T-helper 2 cell (primary cell): ENCODE measurements at regions not wholly inside any gene's neighbourhood (a gene's known extent, or its start where the extent isn't known, plus 50 kb on each side); places are given as distances from the start of the nearest gene placed in this dataset.

Source experiments
- DNase-seq, 5 experiments: peaks; one replicate each; pipeline versions ENCODE4 v3.0.0 to v3.0.0-alpha.2; 2012 to 2022

- DNase-seq = no peak
Observed at GRCh38 chr22:49564666-49565515, 262.8 kb downstream of the BRD1 start.

DNA sequence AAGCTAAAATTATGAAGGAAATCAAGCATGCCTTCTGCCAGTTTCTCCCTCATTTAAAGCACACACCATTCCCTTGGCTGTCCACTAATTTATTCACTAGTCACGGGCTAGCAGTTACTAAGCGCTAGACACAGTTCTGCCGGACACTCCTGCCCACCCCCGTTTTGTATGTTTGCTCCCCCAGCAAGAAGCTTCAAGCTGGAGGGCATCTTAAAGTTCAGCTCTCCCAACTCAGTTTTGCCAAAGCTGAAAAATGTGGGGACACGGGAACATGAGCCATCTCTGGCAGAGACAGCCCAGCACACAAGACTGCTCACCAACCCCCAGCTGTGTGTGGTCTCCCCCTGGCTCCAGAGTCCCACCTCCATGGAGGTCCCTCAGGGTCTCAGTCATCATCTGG lies 263.6 kb downstream of the BRD1 start:
- DNase-seq = no peak

- no peak for DNase-seq
Observed at GRCh38 chr22:49562685-49563249, 264.9 kb downstream of the BRD1 start.

DNA sequence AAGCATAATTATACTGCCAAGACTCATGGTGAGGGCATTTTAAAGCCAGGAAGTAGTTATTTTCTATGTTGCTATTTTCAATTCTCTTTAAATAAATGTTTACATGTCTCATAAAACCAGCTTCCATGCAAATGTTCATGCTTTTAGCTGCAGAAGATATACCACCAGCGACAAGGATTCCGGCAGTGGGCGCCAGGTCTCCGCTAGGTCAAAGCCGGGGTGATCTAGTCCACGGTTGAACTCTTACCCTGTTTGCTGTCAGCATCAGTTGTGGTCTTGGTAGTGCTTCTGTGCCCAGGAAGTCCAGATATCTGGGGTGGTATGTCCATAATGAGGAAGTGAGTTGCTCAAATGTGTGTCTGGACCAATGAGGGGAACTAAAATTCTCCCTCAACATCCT lies 265.7 kb downstream of the BRD1 start:
- DNase-seq = no peak

DNA sequence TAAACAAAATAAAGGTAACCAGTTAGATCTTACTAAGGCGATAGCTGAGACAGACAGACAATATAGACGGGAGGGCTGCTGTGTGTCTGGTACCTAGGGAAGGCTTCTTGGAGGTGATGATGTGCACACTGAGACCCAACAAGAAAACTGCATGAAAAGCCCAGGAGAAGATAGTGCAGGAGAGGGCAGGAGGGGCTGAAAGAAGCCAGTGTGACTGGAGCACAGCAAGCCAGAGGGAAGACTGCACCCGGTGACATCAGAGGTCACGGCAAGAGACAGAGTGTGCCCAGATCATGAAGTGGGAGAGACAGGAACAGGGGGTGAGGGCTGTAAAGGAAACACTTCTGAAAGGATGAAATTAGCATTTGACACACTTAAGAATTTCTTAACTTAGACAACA lies 266.3 kb downstream of the BRD1 start:
- no peak for DNase-seq

- DNase-seq = no peak
Observed at GRCh38 chr22:49555526-49555925, 272.1 kb downstream of the BRD1 start.

- no peak for DNase-seq
Observed at GRCh38 chr22:49554741-49555140, 272.9 kb downstream of the BRD1 start.

- no peak for DNase-seq
Observed at GRCh38 chr22:49554296-49554625, 273.4 kb downstream of the BRD1 start.

DNA sequence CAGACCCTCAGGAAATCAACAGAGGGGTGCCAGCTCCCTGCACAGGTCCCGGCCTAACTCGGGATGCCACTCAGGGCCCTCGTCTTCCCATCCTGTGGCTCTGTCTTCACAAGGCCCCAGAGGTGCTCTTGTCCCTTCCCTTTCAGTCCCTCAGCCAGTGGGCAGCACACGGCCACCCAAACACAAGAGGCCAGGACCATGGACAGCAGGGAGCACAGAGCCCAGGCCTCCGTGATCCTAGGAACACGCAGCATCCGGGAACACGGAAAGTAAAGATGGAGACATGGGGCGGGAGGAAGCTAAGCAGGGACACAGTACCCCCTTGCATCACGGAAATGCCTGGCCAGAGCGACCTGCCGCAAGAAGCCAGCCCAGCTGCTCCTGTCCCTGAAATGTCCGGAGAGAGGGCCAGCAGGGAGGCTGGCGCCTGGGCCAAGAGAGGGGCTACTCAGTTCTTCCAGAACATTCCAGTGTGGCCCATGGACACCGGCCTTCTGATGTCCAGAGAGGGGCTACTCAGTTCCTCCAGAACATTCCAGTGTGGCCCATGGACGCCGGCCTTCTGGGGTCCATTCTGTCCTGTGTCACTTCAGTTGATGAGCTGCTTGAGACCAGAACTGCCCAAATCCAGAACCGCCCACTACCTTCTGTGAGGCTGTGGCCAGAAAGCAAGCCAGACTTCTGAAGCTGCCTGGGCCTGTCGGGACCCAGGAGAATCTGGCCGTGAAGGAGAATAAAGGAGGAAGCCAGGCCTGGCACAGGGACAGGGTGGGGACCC lies 274.0 kb downstream of the BRD1 start:
- no peak for DNase-seq

- no peak for DNase-seq
Observed at GRCh38 chr22:49553076-49553475, 274.6 kb downstream of the BRD1 start.

DNA sequence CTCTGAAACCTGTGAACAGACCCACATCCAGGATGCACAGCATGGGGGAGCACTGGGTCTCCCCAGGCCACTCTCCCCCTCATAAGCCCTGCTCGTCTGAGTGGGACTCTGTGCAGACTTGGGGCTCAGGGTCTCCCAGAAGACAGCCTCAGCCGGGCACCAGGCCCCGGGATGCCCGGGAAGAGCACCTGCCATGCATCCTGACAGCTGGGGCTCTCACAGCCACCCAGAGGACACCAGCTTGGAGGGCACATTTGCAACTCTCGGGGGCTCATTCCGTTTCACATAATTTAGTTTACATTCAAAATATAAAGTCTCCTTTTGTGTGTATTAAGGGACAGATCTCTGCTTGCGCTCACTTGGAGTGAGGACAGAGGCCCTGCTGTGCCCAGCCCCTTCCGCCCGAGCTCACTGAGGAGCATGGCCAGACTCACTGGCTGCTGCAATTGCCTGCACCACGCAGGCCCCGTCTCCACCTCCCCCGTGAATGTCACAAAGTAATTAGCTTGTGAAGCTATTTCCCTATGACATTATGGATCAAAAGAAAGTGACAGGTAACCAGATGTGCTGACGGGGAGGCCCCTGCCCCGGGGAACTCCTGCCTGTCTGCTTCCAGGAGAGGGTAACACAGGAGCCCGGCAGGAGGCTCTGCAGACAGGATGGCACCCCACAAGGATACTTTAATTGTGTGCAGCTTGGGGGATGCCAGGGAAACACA lies 275.6 kb downstream of the BRD1 start:
- DNase-seq = no peak

DNA sequence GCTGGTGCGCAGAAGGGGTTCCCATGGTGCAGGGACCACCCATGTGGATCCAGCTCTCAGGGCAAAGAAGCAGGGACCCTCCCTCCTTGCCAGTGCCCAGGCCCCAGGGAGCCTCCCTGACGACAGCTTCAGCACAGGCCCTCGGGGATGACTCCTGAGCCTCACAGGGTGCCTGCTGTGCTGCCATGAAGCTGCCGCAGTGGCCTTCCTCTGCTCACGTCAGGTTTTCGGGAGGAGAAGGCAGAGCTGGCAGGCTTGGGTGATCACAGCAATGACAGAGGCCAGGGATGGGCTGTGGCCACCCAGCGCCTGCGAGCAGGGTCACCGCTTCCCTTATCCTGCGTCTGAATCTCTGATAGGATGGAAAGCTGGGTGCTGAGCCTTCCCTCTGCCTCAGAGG lies 276.2 kb downstream of the BRD1 start:
- DNase-seq = no peak

DNA sequence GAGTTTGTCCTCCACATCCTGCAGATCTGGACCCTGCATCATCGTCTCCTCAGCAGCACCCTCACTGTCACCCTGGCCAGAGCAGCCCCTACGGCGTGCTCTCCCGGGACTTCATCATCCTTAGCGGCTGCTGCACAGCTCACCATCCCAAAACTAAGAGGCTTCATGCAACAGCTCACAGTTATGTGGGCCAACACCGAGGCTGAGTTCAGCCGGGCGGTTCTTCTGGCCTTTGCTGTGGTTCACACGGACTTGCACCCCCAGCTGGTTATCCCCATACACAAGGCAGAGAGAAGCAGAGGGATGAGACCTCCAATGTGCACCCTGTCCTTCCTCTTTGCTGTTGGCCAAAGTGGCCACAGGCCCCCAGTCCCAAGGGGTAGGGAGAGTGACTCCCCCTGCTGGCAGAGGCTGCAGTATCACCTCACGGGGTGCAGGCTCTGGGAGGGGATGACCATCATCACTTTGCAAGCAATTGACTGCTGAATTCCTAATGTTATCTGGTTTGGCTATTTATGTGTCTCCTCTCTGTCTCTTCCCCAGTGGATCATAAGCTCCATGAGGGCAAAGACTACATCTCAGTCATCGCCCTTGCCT lies 276.8 kb downstream of the BRD1 start:
- DNase-seq = no peak

DNA sequence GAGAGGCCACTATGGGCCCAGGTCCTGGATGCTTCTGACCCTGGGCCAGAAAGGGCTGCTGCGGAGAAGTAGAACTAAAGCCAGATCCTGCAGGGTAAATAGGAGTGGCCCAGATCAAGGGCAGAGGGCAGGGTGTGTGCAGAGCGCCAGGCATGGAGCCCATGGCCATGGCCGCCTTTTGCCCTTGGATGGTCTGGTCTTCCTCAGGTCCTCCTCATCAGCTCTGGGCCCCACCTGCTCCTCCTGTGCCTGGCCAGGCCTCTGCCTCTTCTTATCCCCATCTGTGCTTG lies 277.6 kb downstream of the BRD1 start:
- DNase-seq = no peak

DNA sequence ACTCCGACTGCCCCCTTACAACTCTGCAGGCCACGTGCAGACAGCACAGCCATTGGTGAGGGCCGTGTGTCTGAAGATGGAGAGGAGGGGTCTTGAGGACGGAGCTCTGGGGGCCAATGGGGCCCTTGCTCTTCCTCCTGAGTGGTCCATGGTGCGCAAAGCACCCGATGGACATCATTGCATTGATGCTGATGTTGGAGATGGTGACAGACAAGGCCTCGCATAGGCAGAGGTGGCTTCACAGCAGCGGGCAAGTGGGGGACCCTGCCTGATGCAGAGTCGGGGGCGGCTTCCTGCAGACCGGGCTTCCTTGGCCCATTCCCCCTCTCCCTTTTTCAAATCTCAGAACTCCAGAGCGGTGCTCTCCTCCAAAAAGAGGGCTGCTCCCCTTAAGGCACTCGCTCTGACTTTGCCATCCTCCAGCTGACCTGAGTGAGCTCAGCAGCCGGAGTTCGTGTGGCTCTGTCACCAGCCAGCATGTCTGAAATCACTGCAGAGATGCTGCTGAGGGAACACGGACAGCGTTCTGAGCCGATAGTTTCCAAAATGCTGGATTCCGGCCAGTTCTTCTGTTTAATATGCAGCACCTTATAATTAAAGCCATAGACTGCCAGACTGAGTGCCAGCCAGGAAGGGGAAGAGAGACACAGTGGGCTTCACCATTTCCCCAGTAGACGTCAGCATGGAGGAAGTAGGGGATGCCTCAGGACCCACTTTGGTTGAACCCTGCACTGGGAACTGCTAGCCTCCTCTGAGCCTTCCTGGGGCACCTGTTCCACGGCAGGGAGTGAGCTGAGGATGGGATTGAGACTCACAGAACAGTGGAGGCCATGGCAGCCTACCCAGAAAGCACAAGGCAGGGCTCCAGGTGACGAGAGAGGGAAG lies 278.2 kb downstream of the BRD1 start:
- no peak for DNase-seq

GRCh38 chr22:49548356-49549202 lies 279.1 kb downstream of the BRD1 start:
- no peak for DNase-seq

DNA sequence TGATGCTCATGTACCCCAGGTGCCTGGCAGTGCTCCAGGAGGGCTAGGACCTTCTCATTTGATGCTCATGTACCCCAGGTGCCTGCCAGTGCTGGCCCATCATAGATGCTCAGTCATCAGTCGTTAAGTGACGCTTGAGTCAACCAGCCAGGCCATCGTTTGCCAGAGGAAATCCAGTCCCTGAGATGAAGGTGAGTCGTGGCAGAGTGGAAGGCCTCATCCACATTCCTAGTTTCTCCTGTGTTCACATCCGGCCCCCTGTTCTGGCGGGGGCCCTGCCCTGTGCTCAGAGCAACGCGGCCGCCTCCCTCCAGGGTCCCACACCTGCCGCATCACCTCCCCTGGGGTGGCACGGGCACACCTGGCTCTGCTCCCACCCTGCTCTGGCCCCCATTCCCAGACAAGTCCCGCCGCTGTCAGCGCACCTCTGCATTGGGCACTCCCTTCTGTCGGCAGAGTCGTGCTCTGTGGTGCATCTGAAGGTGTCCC lies 279.9 kb downstream of the BRD1 start:
- DNase-seq = no peak

DNA sequence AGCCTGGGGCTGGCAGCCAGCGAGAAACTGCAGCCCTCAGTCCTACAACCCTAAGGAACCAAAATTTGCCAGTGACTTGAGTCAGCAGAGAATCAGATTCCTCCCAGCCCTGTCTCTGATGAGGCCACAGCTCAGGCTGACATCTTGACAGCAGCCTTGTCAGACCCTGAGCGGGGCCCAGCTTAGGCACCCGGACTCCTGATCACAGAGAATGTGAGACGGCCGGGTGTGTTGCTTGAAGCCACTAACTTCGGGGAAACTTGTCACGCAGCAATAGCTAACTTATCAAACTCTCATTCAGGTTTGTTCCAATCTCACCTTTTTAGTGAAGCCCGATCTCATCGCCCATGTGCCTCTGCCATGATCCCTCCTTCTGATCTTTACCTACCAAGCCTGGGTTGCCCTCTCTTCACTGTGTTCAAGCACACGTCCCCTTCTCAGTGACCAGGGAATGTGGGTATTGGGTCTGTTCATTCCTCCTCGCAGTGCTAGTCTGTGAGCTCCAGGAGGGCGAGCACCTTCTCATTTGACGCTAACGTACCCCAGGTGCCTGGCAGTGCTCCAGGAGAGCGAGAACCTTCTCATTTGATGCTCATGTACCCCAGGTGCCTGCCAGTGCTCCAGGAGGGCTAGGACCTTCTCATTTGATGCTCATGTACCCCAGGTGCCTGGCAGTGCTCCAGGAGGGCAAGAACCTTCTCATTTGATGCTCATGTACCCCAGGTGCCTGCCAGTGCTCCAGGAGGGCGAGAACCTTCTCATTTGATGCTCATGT lies 280.7 kb downstream of the BRD1 start:
- no peak for DNase-seq

DNA sequence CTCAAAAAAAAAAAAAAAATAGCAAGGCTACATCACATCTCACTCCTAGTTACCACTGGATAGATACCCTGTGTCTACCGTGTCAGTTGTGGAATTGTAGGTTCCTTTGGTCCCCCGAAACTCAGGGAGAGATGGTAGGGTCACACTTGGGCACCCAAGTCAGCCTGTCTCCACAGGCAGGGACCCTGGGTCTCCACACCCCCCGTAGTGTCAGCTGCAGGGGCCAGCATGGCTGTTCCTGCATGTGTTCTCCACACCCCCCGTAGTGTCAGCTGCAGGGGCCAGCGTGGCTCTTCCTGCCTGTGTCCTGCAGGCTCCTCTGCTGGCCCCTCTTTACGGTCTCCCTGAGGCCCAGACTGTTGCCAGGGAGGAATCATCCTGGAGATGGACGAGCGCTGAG lies 282.1 kb downstream of the BRD1 start:
- DNase-seq = no peak

DNA sequence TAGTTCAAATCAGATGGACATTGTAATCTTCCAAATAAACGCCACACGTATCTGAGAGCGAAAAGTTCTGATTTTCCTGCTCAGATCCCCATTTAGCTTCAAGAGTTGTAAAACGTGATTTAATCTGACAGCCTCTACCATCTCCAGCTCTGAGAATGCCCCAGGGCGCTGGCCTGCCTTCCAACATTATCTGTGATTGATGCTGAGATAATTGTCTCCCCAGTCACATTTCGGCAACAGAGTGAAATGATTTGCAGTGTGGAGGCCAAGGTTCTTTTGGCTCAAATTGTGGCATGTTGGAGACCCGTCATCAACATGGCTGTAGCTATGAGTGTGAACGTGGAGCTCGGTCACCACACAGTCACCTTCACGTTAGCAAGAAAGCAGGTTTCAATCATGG lies 283.4 kb downstream of the BRD1 start:
- no peak for DNase-seq
